SK-N-SH treated with all-trans-retinoic acid at 6 μM for 48 hours (cell line): ENCODE measurements at regions not wholly inside any gene's neighbourhood (a gene's known extent, or its start where the extent isn't known, plus 50 kb on each side); places are given as distances from the start of the nearest gene placed in this dataset.

ENCODE experiments used
- ATAC-seq: fragments of 200-7000 bp; cut with Tn5 transposase; 3 replicates; pipeline ENCODE4 v1.9.1; 2020; ENCODE audit warnings: mild to moderate bottlenecking, moderate library complexity
- ARNTL ChIP-seq: fragments of 450-650 bp; formaldehyde crosslinking; IDR thresholded peaks from 2 replicates; pipeline ENCODE4 v1.5.0; 2020; ENCODE audit warnings: low read depth, mild to moderate bottlenecking, moderate library complexity, borderline replicate concordance
- BACH2 ChIP-seq: fragments of 250-450 bp; sonication (Bioruptor Pico); IDR thresholded peaks from 2 replicates; pipeline ENCODE4 v1.9.0; 2021; ENCODE audit warnings: mild to moderate bottlenecking, borderline replicate concordance
- CREB5 ChIP-seq: fragments of 250-450 bp; sonication (Bioruptor Pico); IDR thresholded peaks from 2 replicates; pipeline ENCODE4 v1.5.1; 2020; ENCODE audit warnings: low read depth, mild to moderate bottlenecking, moderate library complexity
- ESRRG ChIP-seq: fragments of 250-450 bp; sonication (Bioruptor Pico); IDR thresholded peaks from 2 replicates; pipeline ENCODE4 v1.6.1; 2021; ENCODE audit warnings: mild to moderate bottlenecking
- ISL1 ChIP-seq: fragments of 250-450 bp; sonication (Bioruptor Pico); IDR thresholded peaks from 2 replicates; pipeline ENCODE4 v2.1.2; 2022; ENCODE audit warnings: mild to moderate bottlenecking, moderate library complexity
- OSR1 ChIP-seq: fragments of 250-450 bp; sonication (Bioruptor Pico); IDR thresholded peaks from 2 replicates; pipeline ENCODE4 v1.8.0; 2022; ENCODE audit warnings: moderate library complexity, mild to moderate bottlenecking, inconsistent platforms
- POU6F1 ChIP-seq: fragments of 250-450 bp; sonication (Bioruptor Pico); IDR thresholded peaks from 2 replicates; pipeline ENCODE4 v1.8.0; 2021; ENCODE audit warnings: low read depth, mild to moderate bottlenecking, moderate library complexity, borderline replicate concordance
- PPARA ChIP-seq: fragments of 250-450 bp; sonication (Bioruptor Pico); IDR thresholded peaks from 2 replicates; pipeline ENCODE4 v1.5.0; 2020; ENCODE audit warnings: mild to moderate bottlenecking, borderline replicate concordance
- TCF4 ChIP-seq: fragments of 250-450 bp; sonication (Bioruptor Pico); IDR thresholded peaks from 2 replicates; pipeline ENCODE4 v1.8.0; 2021; ENCODE audit warnings: mild to moderate bottlenecking, moderate library complexity, borderline replicate concordance
- TOX ChIP-seq: fragments of 250-450 bp; sonication (Bioruptor Pico); IDR thresholded peaks from 2 replicates; pipeline ENCODE4 v1.8.0; 2021; ENCODE audit warnings: mild to moderate bottlenecking, moderate library complexity, borderline replicate concordance
- TSHZ2 ChIP-seq: fragments of 250-450 bp; sonication (Bioruptor Pico); IDR thresholded peaks from 2 replicates; pipeline ENCODE4 v1.5.0; 2020; ENCODE audit warnings: mild to moderate bottlenecking, moderate library complexity
- ZC3H10 ChIP-seq: fragments of 250-450 bp; sonication (Bioruptor Pico); IDR thresholded peaks from 2 replicates; pipeline ENCODE4 v1.5.1; 2021; ENCODE audit warnings: mild to moderate bottlenecking, moderate library complexity
- ZFP3 ChIP-seq: fragments of 250-450 bp; sonication (Bioruptor Pico); IDR thresholded peaks from 2 replicates; pipeline ENCODE4 v1.5.0; 2020; ENCODE audit warnings: mild to moderate bottlenecking, moderate library complexity
- ZFP30 ChIP-seq: fragments of 450-650 bp; formaldehyde crosslinking; IDR thresholded peaks from 2 replicates; pipeline ENCODE4 v1.5.0; 2022; ENCODE audit warnings: mild to moderate bottlenecking, moderate library complexity
- ZNF565 ChIP-seq: fragments of 450-650 bp; formaldehyde crosslinking; conservative IDR thresholded peaks from 2 replicates; pipeline ENCODE4 v1.5.0; 2020; ENCODE audit warnings: low read depth, mild to moderate bottlenecking, moderate library complexity
- ZNF70 ChIP-seq: fragments of 450-650 bp; formaldehyde crosslinking; IDR thresholded peaks from 2 replicates; pipeline ENCODE4 v1.5.0; 2020; ENCODE audit warnings: mild to moderate bottlenecking, moderate library complexity
- ZNF8 ChIP-seq: fragments of 450-650 bp; formaldehyde crosslinking; IDR thresholded peaks from 2 replicates; pipeline ENCODE4 v1.5.0; 2020; ENCODE audit warnings: mild to moderate bottlenecking, moderate library complexity

GRCh38 chr3:66898155-66898554, 100.0 kb upstream of the KBTBD8 start:
- ATAC-seq: no peak
- no peak for TF ChIP-seq ZC3H10 (CRISPR knock-in tag)
- no peak for TF ChIP-seq ZNF565 (CRISPR knock-in tag)
- TF ChIP-seq TOX (CRISPR knock-in tag): no peak

- no peak for TF ChIP-seq TOX (CRISPR knock-in tag)
- no peak for TF ChIP-seq ZC3H10 (CRISPR knock-in tag)
- no peak for TF ChIP-seq CREB5 (CRISPR knock-in tag)
- no peak for TF ChIP-seq ARNTL
- no peak for TF ChIP-seq ESRRG (CRISPR knock-in tag)
- TF ChIP-seq ZFP3 (CRISPR knock-in tag): no peak
- TF ChIP-seq OSR1 (CRISPR knock-in tag): no peak
- TF ChIP-seq TCF4 (CRISPR knock-in tag): no peak
- TF ChIP-seq ZNF70 (CRISPR knock-in tag): no peak
- TF ChIP-seq TSHZ2 (CRISPR knock-in tag): no peak
- no peak for TF ChIP-seq POU6F1 (CRISPR knock-in tag)
- TF ChIP-seq ZFP30 (CRISPR knock-in tag): no peak
- TF ChIP-seq, all 23 proteins: peak for 0
- no peak for ATAC-seq
These were observed 93.8 kb upstream of the KBTBD8 start for GRCh38 chr3:66904336-66904735.

GRCh38 chr3:66904831-66905493, 93.1 kb upstream of the KBTBD8 start:
- no peak for TF ChIP-seq ZFP3 (CRISPR knock-in tag)
- no peak for TF ChIP-seq BACH2 (CRISPR knock-in tag)
- no peak for TF ChIP-seq ZNF565 (CRISPR knock-in tag)
- TF ChIP-seq TSHZ2 (CRISPR knock-in tag): no peak
- TF ChIP-seq ARNTL: no peak
- TF ChIP-seq POU6F1 (CRISPR knock-in tag): no peak
- TF ChIP-seq ISL1 (CRISPR knock-in tag): no peak
- no peak for TF ChIP-seq TOX (CRISPR knock-in tag)
- no peak for TF ChIP-seq ZNF8
- no peak for TF ChIP-seq OSR1 (CRISPR knock-in tag)
- TF ChIP-seq PPARA (CRISPR knock-in tag): no peak
- TF ChIP-seq ZNF70 (CRISPR knock-in tag): no peak
- ATAC-seq: no peak
